ENCODE measurements at regions not wholly inside any gene's neighbourhood (a gene's known extent, or its start where the extent isn't known, plus 50 kb on each side); places are given as distances from the start of the nearest gene placed in this dataset.

GRCh38 chr7:31284106-31284505 lies 56.4 kb downstream of the NEUROD6 start:
- DNase-seq (ENCODE audit: low read depth in 2 of 3, low spot score in 2 of 3): no peak

GRCh38 chr7:31271641-31272405 lies 68.7 kb downstream of the NEUROD6 start:
- no peak for DNase-seq (ENCODE audit: low read depth in 2 of 3, low spot score in 2 of 3)

- no peak for DNase-seq (ENCODE audit: low read depth in 2 of 3, low spot score in 2 of 3)
Observed at GRCh38 chr7:31267486-31267885, 73.0 kb downstream of the NEUROD6 start.

GRCh38 chr7:31263338-31263737 lies 77.2 kb downstream of the NEUROD6 start:
- no peak for DNase-seq (ENCODE audit: low read depth in 2 of 3, low spot score in 2 of 3)

- DNase-seq (ENCODE audit: low read depth in 2 of 3, low spot score in 2 of 3): no peak
Observed at GRCh38 chr7:31261341-31261740, 79.2 kb downstream of the NEUROD6 start.

- no peak for DNase-seq (ENCODE audit: low read depth in 2 of 3, low spot score in 2 of 3)
Observed at GRCh38 chr7:31260851-31261250, 79.7 kb downstream of the NEUROD6 start.

GRCh38 chr7:31258391-31258790 lies 82.1 kb downstream of the NEUROD6 start:
- DNase-seq (ENCODE audit: low read depth in 2 of 3, low spot score in 2 of 3): no peak

GRCh38 chr7:31256506-31256905 lies 84.0 kb downstream of the NEUROD6 start:
- no peak for DNase-seq (ENCODE audit: low read depth in 2 of 3, low spot score in 2 of 3)

GRCh38 chr7:31254926-31255325 lies 85.6 kb downstream of the NEUROD6 start:
- DNase-seq (ENCODE audit: low read depth in 2 of 3, low spot score in 2 of 3): no peak

- no peak for DNase-seq (ENCODE audit: low read depth in 2 of 3, low spot score in 2 of 3)
Observed at GRCh38 chr7:31253532-31253931, 87.0 kb downstream of the NEUROD6 start.

- no peak for DNase-seq (ENCODE audit: low read depth in 2 of 3, low spot score in 2 of 3)
Observed at GRCh38 chr7:31251441-31251840, 89.1 kb downstream of the NEUROD6 start.

- no peak for DNase-seq (ENCODE audit: low read depth in 2 of 3, low spot score in 2 of 3)
Observed at GRCh38 chr7:31249671-31250070, 90.9 kb downstream of the NEUROD6 start.

GRCh38 chr7:31236868-31237267 lies 103.7 kb downstream of the NEUROD6 start:
- DNase-seq (ENCODE audit: low read depth in 2 of 3, low spot score in 2 of 3): no peak

- no peak for DNase-seq (ENCODE audit: low read depth in 2 of 3, low spot score in 2 of 3)
Observed at GRCh38 chr7:31234836-31235605, 105.5 kb downstream of the NEUROD6 start.

GRCh38 chr7:31228957-31229356 lies 111.6 kb downstream of the NEUROD6 start:
- no peak for DNase-seq (ENCODE audit: low read depth in 2 of 3, low spot score in 2 of 3)

- no peak for DNase-seq (ENCODE audit: low read depth in 2 of 3, low spot score in 2 of 3)
Observed at GRCh38 chr7:31214751-31215150, 125.8 kb downstream of the NEUROD6 start.

GRCh38 chr7:31211281-31211680 lies 129.2 kb downstream of the NEUROD6 start:
- DNase-seq (ENCODE audit: low read depth in 2 of 3, low spot score in 2 of 3): no peak

GRCh38 chr7:31204071-31204470 lies 136.5 kb downstream of the NEUROD6 start:
- DNase-seq (ENCODE audit: low read depth in 2 of 3, low spot score in 2 of 3): peak in 1 of 3 donors; percentile 40

- DNase-seq (ENCODE audit: low read depth in 2 of 3, low spot score in 2 of 3): no peak
Observed at GRCh38 chr7:31203551-31203950, 137.0 kb downstream of the NEUROD6 start.

- DNase-seq (ENCODE audit: low read depth in 2 of 3, low spot score in 2 of 3): no peak
Observed at GRCh38 chr7:31202801-31203200, 137.7 kb downstream of the NEUROD6 start.

- peak in 1 of 3 donors; percentile 41 for DNase-seq (ENCODE audit: low read depth in 2 of 3, low spot score in 2 of 3)
Observed at GRCh38 chr7:31192986-31193385, 140.9 kb downstream of the ADCYAP1R1 start.

GRCh38 chr7:31190906-31191305 lies 138.8 kb downstream of the ADCYAP1R1 start:
- no peak for DNase-seq (ENCODE audit: low read depth in 2 of 3, low spot score in 2 of 3)
